PC-9 (cell line): ENCODE measurements at regions not wholly inside any gene's neighbourhood (a gene's known extent, or its start where the extent isn't known, plus 50 kb on each side); places are given as distances from the start of the nearest gene placed in this dataset.

ENCODE experiments used
- BruUV-seq: library from RNA; stranded (reverse); fragments of 400-500 nt; replicated peaks from 2 replicates; lab custom pipeline; 2021; lab: Mats Ljungman, UMichigan
- CTCF ChIA-PET: fragments of 300-600 bp; sonication (Branson Sonifier 250); formaldehyde crosslinking; loops from one replicate; lab custom pipeline; 2022; ENCODE audit warnings: antibody characterized with exemption; lab: Charles Lee
- POLR2A ChIA-PET: fragments of 300-600 bp; sonication (Branson Sonifier 250); formaldehyde crosslinking; loops from one replicate; lab custom pipeline; 2022; ENCODE audit warnings: antibody characterized with exemption; ENCODE audit not compliant: unreplicated experiment; lab: Charles Lee
- DNase-seq, 2 experiments: peaks; one replicate each; pipeline versions ENCODE4 v3.0.0 to v3.0.0-alpha.2; 2015 to 2022; ENCODE audit warnings: mixed read lengths in 1 of 2
- H2AFZ ChIP-seq: fragments of 200-600 bp; sonication (generic); 2 replicates; pipeline ENCODE4 v1.8.1; 2017; ENCODE audit warnings: antibody characterized with exemption
- H3F3A ChIP-seq: fragments of 200-600 bp; sonication (generic); 2 replicates; pipeline ENCODE4 v1.8.1; 2017; ENCODE audit warnings: antibody characterized with exemption, mild to moderate bottlenecking, low read depth; ENCODE audit not compliant: insufficient read depth
- H3K27ac ChIP-seq: fragments of 200-600 bp; sonication (generic); 2 replicates; pipeline ENCODE4 v1.6.1; 2016; ENCODE audit warnings: mixed run types
- H3K27me3 ChIP-seq: fragments of 200-600 bp; sonication (generic); 2 replicates; pipeline ENCODE4 v1.6.1; 2016; ENCODE audit warnings: low read depth, mixed run types; ENCODE audit not compliant: insufficient read depth
- H3K36me3 ChIP-seq: fragments of 200-600 bp; sonication (generic); 2 replicates; pipeline ENCODE4 v1.6.1; 2016; ENCODE audit warnings: low read depth, mixed run types
- H3K4me1 ChIP-seq: fragments of 200-600 bp; sonication (generic); replicated peaks from 2 replicates; pipeline ENCODE4 v1.6.1; 2016; ENCODE audit warnings: mixed run types; ENCODE audit not compliant: insufficient read depth
- H3K4me2 ChIP-seq: fragments of 200-600 bp; sonication (generic); 2 replicates; pipeline ENCODE4 v1.6.1; 2017; ENCODE audit warnings: mixed run types
- H3K4me3 ChIP-seq: fragments of 200-600 bp; sonication (generic); 2 replicates; pipeline ENCODE4 v1.6.1; 2016; ENCODE audit warnings: mixed run types
- H3K79me2 ChIP-seq: fragments of 200-600 bp; sonication (generic); 2 replicates; pipeline ENCODE4 v1.6.1; 2017; ENCODE audit warnings: low read depth, mixed run types
- H3K9me2 ChIP-seq: fragments of 200-600 bp; sonication (generic); 2 replicates; pipeline ENCODE4 v1.8.1; 2017; ENCODE audit warnings: mild to moderate bottlenecking; ENCODE audit not compliant: insufficient read depth
- H3K9me3 ChIP-seq: fragments of 200-600 bp; sonication (generic); 2 replicates; pipeline ENCODE4 v1.8.1; 2016; ENCODE audit warnings: low read depth; ENCODE audit not compliant: insufficient read depth
- H4K20me1 ChIP-seq: fragments of 200-600 bp; sonication (generic); 2 replicates; pipeline ENCODE4 v1.8.1; 2017; ENCODE audit not compliant: insufficient read depth
- CTCF ChIP-seq: fragments of 200-600 bp; sonication (generic); conservative IDR thresholded peaks from 2 replicates; pipeline ENCODE4 v1.6.1; 2017; ENCODE audit warnings: mixed run types, antibody characterized with exemption, mild to moderate bottlenecking, moderate library complexity
- EZH2 ChIP-seq: fragments of 200-600 bp; sonication (generic); IDR thresholded peaks from 2 replicates; pipeline ENCODE4 v1.8.0; 2017; ENCODE audit warnings: antibody characterized with exemption, low read depth
- intact Hi-C: fragments of 100-400 bp; cut with micrococcal nuclease; formaldehyde crosslinking; loops from one replicate; pipeline ENCODE4 v1.10.0; 2022; ENCODE audit not compliant: unreplicated experiment

GRCh38 chr2:7552825-7553570 lies 635.8 kb downstream of the RNF144A start:
- no peaks in the 10 kb centered on the region for H3K36me3 ChIP-seq
- no peak for TF ChIP-seq EZH2
- TF ChIP-seq CTCF: no peak
- DNase-seq: no peak
- POLR2A ChIA-PET: no interaction called here
- no peaks in the 10 kb centered on the region for H3K9me2 ChIP-seq
- intact Hi-C loops: no loop called here
- no peaks in the 10 kb centered on the region for H3K9me3 ChIP-seq
- H3K4me1 ChIP-seq: no peaks in the 10 kb centered on the region
- peaks cover 30% of the 10 kb centered on the region for H3K27me3 ChIP-seq
- CTCF ChIA-PET: no interaction called here
- H3K79me2 ChIP-seq: no peaks in the 10 kb centered on the region
- BruUV-seq: no TSS peak
- H4K20me1 ChIP-seq: no peaks in the 10 kb centered on the region; the same call in 1 of the 2 replicates
- H3K4me2 ChIP-seq: no peak overlapping the region
- no peak overlapping the region for H3K27ac ChIP-seq
- no peaks in the 10 kb centered on the region for H3F3A ChIP-seq
- H2AFZ ChIP-seq: no peak overlapping the region
- no peak overlapping the region for H3K4me3 ChIP-seq

DNA sequence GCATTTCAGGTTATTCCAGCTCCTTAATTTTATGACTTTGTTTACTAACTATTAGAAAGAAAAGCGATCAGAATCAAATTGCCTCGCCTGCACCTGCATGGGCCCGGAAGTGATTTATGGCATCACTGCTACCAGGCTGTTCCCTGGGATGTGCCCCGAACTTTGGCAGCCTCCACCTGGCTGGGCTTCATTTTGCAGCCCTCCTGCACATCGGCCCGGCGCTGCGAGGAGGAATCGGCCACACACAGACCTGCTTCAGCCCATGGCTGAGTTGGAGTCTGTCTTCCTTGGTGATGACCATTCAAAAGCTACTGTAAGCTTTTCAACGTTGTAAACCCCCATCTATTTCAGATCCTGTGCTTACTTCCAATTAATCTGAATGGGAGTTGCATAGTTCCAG lies 638.0 kb downstream of the RNF144A start:
- no TSS peak for BruUV-seq
- DNase-seq: no peak
- ChIA-PET POLR2A (no interaction called here), CTCF (no interaction called here)
- Histone ChIP-seq H3K36me3 (no peaks in the 10 kb centered on the region), H4K20me1 (no peaks in the 10 kb centered on the region), H3K9me2 (no peaks in the 10 kb centered on the region), H2AFZ (no peak overlapping the region), H3K4me1 (no peaks in the 10 kb centered on the region), H3K9me3 (no peaks in the 10 kb centered on the region), H3K4me2 (no peak overlapping the region), H3K4me3 (no peak overlapping the region), H3K27me3 (peaks cover 30% of the 10 kb centered on the region), H3K27ac (no peak overlapping the region), H3F3A (no peaks in the 10 kb centered on the region), H3K79me2 (no peaks in the 10 kb centered on the region)
- TF ChIP-seq CTCF: no peak
- TF ChIP-seq EZH2: no peak
- intact Hi-C loops: no loop called here

DNA sequence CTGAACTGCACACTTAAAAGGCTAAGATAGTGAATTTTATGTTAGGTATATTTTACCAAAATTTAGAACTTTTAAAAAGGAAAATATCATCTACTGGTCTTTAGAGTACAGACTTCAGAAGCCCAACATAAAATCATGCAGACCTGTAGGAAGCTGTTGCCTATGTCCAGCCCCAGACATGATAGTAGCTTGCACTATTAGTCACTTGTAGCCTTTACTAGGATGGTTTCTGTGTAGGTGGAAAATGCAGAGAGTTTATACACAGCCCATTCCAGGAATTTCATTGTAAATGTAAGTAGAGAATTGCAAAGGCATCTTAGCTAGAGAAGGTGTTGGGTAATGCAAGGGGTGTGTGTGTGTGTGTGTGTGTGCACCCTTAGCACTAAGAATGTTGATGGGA lies 640.2 kb downstream of the RNF144A start:
- Histone ChIP-seq H3K79me2 (no peaks in the 10 kb centered on the region), H3K4me2 (no peak overlapping the region), H3K4me3 (no peak overlapping the region), H4K20me1 (no peaks in the 10 kb centered on the region), H3F3A (no peaks in the 10 kb centered on the region), H3K27ac (no peak overlapping the region), H3K9me2 (no peaks in the 10 kb centered on the region), H3K9me3 (no peaks in the 10 kb centered on the region), H2AFZ (no peak overlapping the region), H3K27me3 (peaks cover 28% of the 10 kb centered on the region), H3K4me1 (no peaks in the 10 kb centered on the region), H3K36me3 (no peaks in the 10 kb centered on the region)
- ChIA-PET CTCF (no interaction called here), POLR2A (no interaction called here)
- no TSS peak for BruUV-seq
- DNase-seq: no peak
- intact Hi-C loops: no loop called here
- TF ChIP-seq EZH2 (no peak), CTCF (no peak)
